K562 (cell line): ENCODE measurements at regions not wholly inside any gene's neighbourhood (a gene's known extent, or its start where the extent isn't known, plus 50 kb on each side); places are given as distances from the start of the nearest gene placed in this dataset.

Experiments
- ATAC-seq: fragments of 200-7000 bp; cut with Tn5 transposase; 3 replicates; pipeline ENCODE4 v1.9.1; 2020; ENCODE audit warnings: moderate library complexity
- BruUV-seq: library from RNA; stranded (reverse); fragments of 400-500 nt; replicated peaks from 2 replicates; lab custom pipeline; 2021; lab: Mats Ljungman, UMichigan
- CTCF ChIA-PET: fragments of 300-600 bp; formaldehyde crosslinking; extraction: SDS; loops from one replicate; lab custom pipeline; 2021; ENCODE audit warnings: low intra/inter-chr PET ratio; lab: Yijun Ruan, JAX
- POLR2A ChIA-PET: fragments of 300-600, 350-650 bp; sonication (Branson Sonifier 250); formaldehyde crosslinking; extraction: SDS; loops from one replicate; lab custom pipeline; 2021; ENCODE audit warnings: antibody characterized with exemption, inconsistent platforms; lab: Yijun Ruan, JAX
- DNase-seq, 4 experiments: peaks; one replicate each; pipeline versions ENCODE4 v3.0.0 to v3.0.0-alpha.2; 2011 to 2018; ENCODE audit warnings: low spot score in 3 of 4, mixed read lengths in 3 of 4; ENCODE audit errors: extremely low read depth in 1 of 4
- FAIRE-seq: peaks from 2 replicates; lab custom pipeline; 2011; peaks lifted over from hg19 to GRCh38; lab: Jason Lieb, UNC
- H2AFZ ChIP-seq: 2 replicates; pipeline ENCODE4 v1.6.0; 2011; ENCODE audit warnings: low read depth, low read length, control low read depth, inconsistent platforms
- H3K27ac ChIP-seq: fragments of 200-600 bp; 3 replicates; pipeline ENCODE4 v1.8.0; 2011; ENCODE audit warnings: low read depth, mild to moderate bottlenecking, control low read depth, inconsistent platforms, low read length, moderate library complexity, mixed read lengths; ENCODE audit errors: extremely low read depth
- H3K27me3 ChIP-seq, 2 experiments: fragments of 300-600 bp in 1 of 2; 2 replicates in 1 of 2; 3 replicates in 1 of 2; pipeline versions ENCODE4 v1.6.0 to v1.8.0; 2011; ENCODE audit warnings: inconsistent platforms in 2 of 2, low read length in 2 of 2, mild to moderate bottlenecking in 1 of 2, mixed read lengths in 1 of 2, moderate library complexity in 1 of 2; ENCODE audit not compliant: control insufficient read depth in 2 of 2, insufficient read depth in 2 of 2
- H3K36me3 ChIP-seq: fragments of 300-600 bp; 3 replicates; pipeline ENCODE4 v1.8.0; 2011; ENCODE audit warnings: mild to moderate bottlenecking, low read length, inconsistent platforms; ENCODE audit not compliant: control insufficient read depth, insufficient read depth
- H3K4me1 ChIP-seq, 2 experiments: fragments of 200-600 bp in 1 of 2; replicated peaks in 1 of 2; 2 replicates in 1 of 2; 3 replicates in 1 of 2; pipeline versions ENCODE4 v1.5.1 to v1.8.0; 2011; ENCODE audit warnings: inconsistent platforms in 2 of 2, low read length in 2 of 2, mild to moderate bottlenecking in 1 of 2, mixed read lengths in 1 of 2, moderate library complexity in 1 of 2; ENCODE audit not compliant: control insufficient read depth in 2 of 2, insufficient read depth in 2 of 2
- H3K4me2 ChIP-seq: 2 replicates; pipeline ENCODE4 v1.6.1; 2011; ENCODE audit warnings: low read length, control low read depth, inconsistent platforms, mixed read lengths; ENCODE audit not compliant: insufficient read depth
- H3K4me3 ChIP-seq: fragments of 200-600 bp; sonication (generic), shearing (Covaris generic); 2 replicates; pipeline ENCODE4 v1.5.1; 2016; ENCODE audit warnings: control low read depth, inconsistent platforms
- H3K79me2 ChIP-seq: fragments of 200-600 bp; 3 replicates; pipeline ENCODE4 v1.8.0; 2011; ENCODE audit warnings: low read length, inconsistent platforms; ENCODE audit not compliant: control insufficient read depth, insufficient read depth
- H3K9ac ChIP-seq, 2 experiments: 2 replicates each; pipeline versions ENCODE4 v1.6.0 to v1.6.1; 2011; ENCODE audit warnings: low read depth in 2 of 2, low read length in 2 of 2, control low read depth in 1 of 2, inconsistent platforms in 1 of 2, mild to moderate bottlenecking in 1 of 2, mixed read lengths in 1 of 2; ENCODE audit not compliant: insufficient read depth in 1 of 2
- H3K9me1 ChIP-seq: one replicate; pipeline ENCODE4 v1.6.0; 2011; ENCODE audit warnings: inconsistent platforms, mild to moderate bottlenecking, low read length, moderate library complexity; ENCODE audit not compliant: control insufficient read depth, insufficient read depth
- H3K9me3 ChIP-seq: replicated peaks from 2 replicates; pipeline ENCODE4 v1.5.1; 2011; ENCODE audit warnings: low read depth, low read length, inconsistent platforms; ENCODE audit not compliant: control insufficient read depth, insufficient read depth
- H4K20me1 ChIP-seq: replicated peaks from 2 replicates; pipeline ENCODE4 v1.6.1; 2011; ENCODE audit warnings: low read length, inconsistent platforms, mixed read lengths; ENCODE audit not compliant: control insufficient read depth, insufficient read depth
- CBX8 ChIP-seq: fragments of 200-600 bp; sonication (generic); IDR thresholded peaks from 2 replicates; pipeline ENCODE4 v1.6.1; 2012; ENCODE audit warnings: borderline replicate concordance, mixed run types, low read depth, mild to moderate bottlenecking, moderate library complexity, mixed read lengths, low read length, control low read depth, inconsistent platforms; ENCODE audit not compliant: poor library complexity, severe bottlenecking; ENCODE audit errors: extremely low read depth
- PHF8 ChIP-seq: fragments of 200-600 bp; sonication (generic); IDR thresholded peaks from 2 replicates; pipeline ENCODE4 v1.6.1; 2012; ENCODE audit warnings: mixed run types, mild to moderate bottlenecking, inconsistent platforms, low read length, moderate library complexity, borderline replicate concordance
- SIN3A ChIP-seq, 2 experiments: fragments of 150-350 bp in 1 of 2; IDR thresholded peaks; 2 replicates each; pipeline ENCODE4 v1.6.1; 2011 to 2016; ENCODE audit warnings: borderline replicate concordance in 2 of 2, low read depth in 2 of 2, low read length in 2 of 2, mild to moderate bottlenecking in 2 of 2, moderate library complexity in 2 of 2; ENCODE audit not compliant: control insufficient read depth in 1 of 2
- ZNF592 ChIP-seq: fragments of 450-650 bp; IDR thresholded peaks from 2 replicates; pipeline ENCODE4 v1.6.1; 2017; ENCODE audit warnings: antibody characterized with exemption, mild to moderate bottlenecking
- ZNF695 ChIP-seq: fragments of 450-650 bp; formaldehyde crosslinking; IDR thresholded peaks from 2 replicates; pipeline ENCODE4 v1.4.0; 2020; ENCODE audit warnings: mild to moderate bottlenecking, moderate library complexity
- WGBS: fragments of 100-300 bp; shearing (Covaris generic); methylation state at CpG from one replicate; pipeline ENCODE4 v1.1.6; 2016; ENCODE audit warnings: low coverage, mixed read lengths; ENCODE audit not compliant: insufficient coverage; ENCODE audit errors: missing lambda C conversion rate; 5-methylcytosine and 5-hydroxymethylcytosine counted together
- in situ Hi-C: fragments of 300-500 bp; cut with MboI; formaldehyde crosslinking; loops from 4 replicates; pipeline ENCODE4 v1.15.0; 2018; ENCODE audit warnings: inconsistent platforms, mixed read lengths
- intact Hi-C: fragments of 100-400 bp; cut with micrococcal nuclease; formaldehyde crosslinking; loops from 2 replicates; pipeline ENCODE4 v1.14.2; 2022
- TF ChIP-seq, protein P1 (sequence below), 2 experiments: fragments of 450-650 bp; IDR thresholded peaks; 2 replicates each; pipeline ENCODE4 v1.6.1; 2016; ENCODE audit warnings: mild to moderate bottlenecking in 2 of 2, borderline replicate concordance in 1 of 2, low read depth in 1 of 2, moderate library complexity in 1 of 2

- 0% methylated on average over 9 of the region's 12 CpGs for WGBS
- Histone ChIP-seq H3K4me3 (no peak overlapping the region), H3K9me3 (no peaks in the 10 kb centered on the region), H3K9ac (no peak overlapping the region), H4K20me1 (no peaks in the 10 kb centered on the region; the same call in 1 of the 2 replicates), H2AFZ (no peak overlapping the region), H3K27me3 (peaks cover 0 to 32% of the 10 kb centered on the region in 2 experiments; a peak in 2 of 5 replicates), H3K36me3 (no peaks in the 10 kb centered on the region), H3K27ac (no peak overlapping the region), H3K9me1 (no peaks in the 10 kb centered on the region), H3K4me2 (no peak overlapping the region), H3K79me2 (no peaks in the 10 kb centered on the region), H3K4me1 (no peaks in the 10 kb centered on the region)
- ATAC-seq (no peak), FAIRE-seq (no peak), DNase-seq (no peak)
- BruUV-seq: no TSS peak
- ChIA-PET CTCF (no interaction called here), POLR2A (no interaction called here)
- in situ Hi-C loops (loop anchor here (10.0 kb wide), 1 partner anchor 48 kb away; no protein-coding TSS in a partner anchor), intact Hi-C loops (no loop called here)
- TF ChIP-seq, protein P1, sequence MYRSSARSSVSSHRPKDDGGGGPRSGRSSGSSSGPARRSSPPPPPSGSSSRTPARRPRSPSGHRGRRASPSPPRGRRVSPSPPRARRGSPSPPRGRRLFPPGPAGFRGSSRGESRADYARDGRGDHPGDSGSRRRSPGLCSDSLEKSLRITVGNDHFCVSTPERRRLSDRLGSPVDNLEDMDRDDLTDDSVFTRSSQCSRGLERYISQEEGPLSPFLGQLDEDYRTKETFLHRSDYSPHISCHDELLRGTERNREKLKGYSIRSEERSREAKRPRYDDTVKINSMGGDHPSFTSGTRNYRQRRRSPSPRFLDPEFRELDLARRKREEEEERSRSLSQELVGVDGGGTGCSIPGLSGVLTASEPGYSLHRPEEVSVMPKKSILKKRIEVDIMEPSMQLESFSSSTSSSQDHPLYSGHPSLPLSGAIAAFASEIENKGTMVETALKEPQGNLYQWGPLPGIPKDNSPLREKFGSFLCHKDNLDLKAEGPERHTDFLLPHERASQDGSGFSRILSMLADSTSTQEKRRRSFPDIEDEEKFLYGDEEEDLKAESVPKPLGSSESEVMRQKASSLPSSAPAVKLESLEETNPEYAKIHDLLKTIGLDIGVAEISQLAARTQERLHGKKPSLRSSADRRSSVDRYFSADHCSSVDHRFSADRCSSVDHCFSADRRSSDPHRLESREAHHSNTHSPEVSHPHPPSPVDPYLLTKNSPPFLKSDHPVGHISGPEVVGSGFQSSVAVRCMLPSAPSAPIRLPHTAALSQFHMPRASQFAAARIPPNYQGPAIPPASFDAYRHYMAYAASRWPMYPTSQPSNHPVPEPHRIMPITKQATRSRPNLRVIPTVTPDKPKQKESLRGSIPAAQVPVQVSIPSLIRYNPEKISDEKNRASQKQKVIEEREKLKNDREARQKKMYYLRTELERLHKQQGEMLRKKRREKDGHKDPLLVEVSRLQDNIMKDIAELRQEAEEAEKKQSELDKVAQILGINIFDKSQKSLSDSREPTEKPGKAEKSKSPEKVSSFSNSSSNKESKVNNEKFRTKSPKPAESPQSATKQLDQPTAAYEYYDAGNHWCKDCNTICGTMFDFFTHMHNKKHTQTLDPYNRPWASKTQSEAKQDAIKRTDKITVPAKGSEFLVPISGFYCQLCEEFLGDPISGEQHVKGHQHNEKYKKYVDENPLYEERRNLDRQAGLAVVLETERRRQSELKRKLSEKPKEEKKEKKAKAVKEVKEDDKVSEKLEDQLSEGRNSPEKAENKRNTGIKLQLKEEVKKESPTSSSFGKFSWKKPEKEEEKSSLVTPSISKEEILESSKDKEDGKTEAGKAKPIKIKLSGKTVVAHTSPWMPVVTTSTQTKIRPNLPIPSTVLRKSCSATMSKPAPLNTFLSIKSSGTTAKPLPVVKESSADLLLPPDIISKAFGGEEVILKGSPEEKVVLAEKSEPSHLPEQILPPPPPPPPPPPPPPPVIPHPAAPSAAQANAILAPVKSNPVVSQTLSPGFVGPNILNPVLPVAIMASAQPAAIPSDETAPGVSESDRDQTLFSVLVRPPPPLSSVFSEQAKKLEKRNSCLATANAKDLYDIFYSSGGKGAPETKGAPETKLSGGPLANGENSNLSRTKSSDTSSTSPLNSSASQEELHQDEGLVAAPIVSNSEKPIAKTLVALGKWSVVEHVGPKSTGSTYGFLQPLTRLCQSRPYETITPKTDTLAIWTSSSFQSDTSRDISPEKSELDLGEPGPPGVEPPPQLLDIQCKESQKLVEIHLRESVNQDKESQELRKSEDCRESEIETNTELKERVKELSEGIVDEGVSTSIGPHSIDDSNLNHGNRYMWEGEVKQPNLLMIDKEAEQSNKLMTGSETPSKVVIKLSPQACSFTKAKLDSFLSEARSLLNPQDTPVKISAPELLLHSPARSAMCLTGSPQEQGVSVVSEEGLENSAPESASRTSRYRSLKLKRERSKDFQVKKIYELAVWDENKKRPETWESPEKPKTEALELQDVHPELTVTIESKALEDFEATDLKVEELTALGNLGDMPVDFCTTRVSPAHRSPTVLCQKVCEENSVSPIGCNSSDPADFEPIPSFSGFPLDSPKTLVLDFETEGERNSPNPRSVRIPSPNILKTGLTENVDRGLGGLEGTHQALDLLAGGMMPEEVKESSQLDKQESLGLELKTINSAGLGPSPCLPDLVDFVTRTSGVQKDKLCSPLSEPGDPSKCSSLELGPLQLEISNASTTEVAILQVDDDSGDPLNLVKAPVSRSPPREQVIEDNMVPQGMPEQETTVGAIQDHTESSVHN (IDR thresholded peaks at IDR 0.05; ENCODE audit: borderline replicate concordance in 1 of 2, low read depth in 1 of 2): no peak
- no peak for TF ChIP-seq PHF8
- TF ChIP-seq SIN3A (IDR thresholded peaks at IDR 0.05; ENCODE audit: borderline replicate concordance in 2 of 2, control insufficient read depth in 1 of 2, low read depth in 2 of 2, low read length in 2 of 2): no peak
- TF ChIP-seq ZNF592: no peak
- TF ChIP-seq CBX8: no peak
- no peak for TF ChIP-seq ZNF695
Observed at GRCh38 chr13:112322557-112322956, 53.6 kb upstream of the SPACA7 start.
